MG63 (cell line): ENCODE measurements at regions not wholly inside any gene's neighbourhood (a gene's known extent, or its start where the extent isn't known, plus 50 kb on each side); places are given as distances from the start of the nearest gene placed in this dataset.

Source experiments
- DNase-seq: peaks from one replicate; pipeline ENCODE4 v3.0.0-alpha.2; 2020
- H3K27me3 ChIP-seq: fragments of 250-450 bp; sonication (Bioruptor Pico); 2 replicates; pipeline ENCODE4 v1.5.1; 2020; ENCODE audit warnings: mild to moderate bottlenecking, moderate library complexity
- H3K36me3 ChIP-seq: fragments of 250-450 bp; sonication (Bioruptor Pico); 2 replicates; pipeline ENCODE4 v1.5.1; 2020; ENCODE audit warnings: mild to moderate bottlenecking, moderate library complexity
- H3K4me3 ChIP-seq: fragments of 250-450 bp; sonication (Bioruptor Pico); 2 replicates; pipeline ENCODE4 v1.5.1; 2020; ENCODE audit warnings: mild to moderate bottlenecking, moderate library complexity
- H3K9me3 ChIP-seq: fragments of 250-450 bp; sonication (Bioruptor Pico); 2 replicates; pipeline ENCODE4 v1.5.1; 2020; ENCODE audit warnings: mild to moderate bottlenecking, moderate library complexity

DNA sequence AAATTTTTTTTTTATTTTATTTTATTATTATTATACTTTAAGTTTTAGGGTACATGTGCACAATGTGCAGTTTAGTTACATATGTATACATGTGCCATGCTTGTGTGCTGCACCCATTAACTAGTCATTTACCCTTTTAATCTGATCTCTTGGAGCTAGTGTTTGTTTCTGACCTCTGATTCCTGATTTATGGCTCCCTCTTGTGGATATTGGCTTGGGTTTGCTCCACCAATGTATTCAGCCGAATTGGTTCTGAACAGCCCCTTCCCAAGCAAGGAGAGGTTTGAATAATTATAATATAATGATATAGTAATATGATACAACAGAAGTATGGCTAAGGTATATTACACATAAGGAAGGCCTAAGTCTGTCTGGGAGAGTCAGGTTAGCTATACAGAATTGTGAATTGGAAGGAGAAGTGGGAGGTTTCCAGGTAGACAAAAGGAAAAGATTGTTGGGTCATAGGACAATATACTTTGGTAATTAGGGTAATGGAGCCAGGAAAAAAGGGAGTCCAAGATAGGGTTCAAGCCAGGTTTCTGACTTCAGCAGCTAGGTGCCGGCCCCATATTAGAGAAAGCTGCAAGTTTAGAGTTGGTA lies 53.1 kb upstream of the HMCN1 start:
- no peak for DNase-seq
- no peaks in the 10 kb centered on the region for H3K36me3 ChIP-seq
- no peaks in the 10 kb centered on the region; the same call in 1 of the 2 replicates for H3K27me3 ChIP-seq
- H3K4me3 ChIP-seq: no peak overlapping the region
- H3K9me3 ChIP-seq: no peaks in the 10 kb centered on the region

DNA sequence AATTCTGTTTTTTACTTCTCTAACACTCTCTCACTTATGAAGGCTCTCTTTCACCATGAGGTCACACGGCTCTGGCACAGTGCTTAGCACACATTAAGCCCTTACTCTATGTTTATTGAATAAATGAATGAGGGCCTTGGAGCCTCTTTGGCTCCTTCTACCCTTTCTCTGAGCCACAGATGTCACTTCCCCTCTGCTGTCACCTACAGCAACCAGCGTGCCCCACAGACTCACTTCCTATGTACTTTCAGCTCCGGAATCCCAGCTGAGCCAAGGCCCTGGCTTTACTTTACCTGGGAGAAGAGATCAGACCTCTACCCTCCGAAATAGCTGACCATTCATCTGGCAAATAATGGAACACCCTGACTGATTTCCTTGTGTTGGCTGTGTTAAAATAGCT lies 53.7 kb upstream of the HMCN1 start:
- Histone ChIP-seq H3K9me3 (no peaks in the 10 kb centered on the region), H3K27me3 (no peaks in the 10 kb centered on the region; the same call in 1 of the 2 replicates), H3K36me3 (no peaks in the 10 kb centered on the region), H3K4me3 (no peak overlapping the region)
- no peak for DNase-seq

- Histone ChIP-seq H3K27me3 (no peaks in the 10 kb centered on the region; the same call in 1 of the 2 replicates), H3K9me3 (no peaks in the 10 kb centered on the region), H3K36me3 (no peaks in the 10 kb centered on the region), H3K4me3 (no peak overlapping the region)
- DNase-seq: no peak
Observed at GRCh38 chr1:185679220-185679619, 55.0 kb upstream of the HMCN1 start.

- no peaks in the 10 kb centered on the region; the same call in 1 of the 2 replicates for H3K27me3 ChIP-seq
Observed at GRCh38 chr1:185676969-185677368, 57.2 kb upstream of the HMCN1 start.

DNA sequence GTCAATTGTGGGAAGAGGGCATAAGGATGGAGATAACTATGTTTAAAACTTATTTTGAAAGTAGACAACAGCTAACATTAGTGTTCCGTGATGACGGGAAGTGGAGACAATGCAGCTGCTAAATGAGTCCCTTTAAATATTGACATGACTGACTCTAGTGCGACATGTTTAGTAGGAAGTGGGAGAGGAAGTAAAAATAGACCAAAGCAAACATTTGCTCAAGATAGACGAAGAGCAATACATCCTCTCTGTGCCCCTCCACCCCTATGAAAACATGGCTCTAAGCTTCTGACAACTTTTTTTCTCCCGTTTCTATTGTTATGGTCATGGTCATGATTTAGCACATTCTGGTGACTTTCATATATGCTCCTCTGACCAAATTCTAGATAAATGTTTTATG lies 60.0 kb upstream of the HMCN1 start:
- Histone ChIP-seq H3K4me3 (no peak overlapping the region), H3K36me3 (no peaks in the 10 kb centered on the region), H3K27me3 (no peaks in the 10 kb centered on the region; the same call in 1 of the 2 replicates), H3K9me3 (no peaks in the 10 kb centered on the region)
- no peak for DNase-seq

More at GRCh38 chr1:185676969-185677368, 57.2 kb upstream of the HMCN1 start:
- H3K36me3 ChIP-seq: no peaks in the 10 kb centered on the region
- H3K4me3 ChIP-seq: no peak overlapping the region
- no peaks in the 10 kb centered on the region for H3K9me3 ChIP-seq
- no peak for DNase-seq

DNA sequence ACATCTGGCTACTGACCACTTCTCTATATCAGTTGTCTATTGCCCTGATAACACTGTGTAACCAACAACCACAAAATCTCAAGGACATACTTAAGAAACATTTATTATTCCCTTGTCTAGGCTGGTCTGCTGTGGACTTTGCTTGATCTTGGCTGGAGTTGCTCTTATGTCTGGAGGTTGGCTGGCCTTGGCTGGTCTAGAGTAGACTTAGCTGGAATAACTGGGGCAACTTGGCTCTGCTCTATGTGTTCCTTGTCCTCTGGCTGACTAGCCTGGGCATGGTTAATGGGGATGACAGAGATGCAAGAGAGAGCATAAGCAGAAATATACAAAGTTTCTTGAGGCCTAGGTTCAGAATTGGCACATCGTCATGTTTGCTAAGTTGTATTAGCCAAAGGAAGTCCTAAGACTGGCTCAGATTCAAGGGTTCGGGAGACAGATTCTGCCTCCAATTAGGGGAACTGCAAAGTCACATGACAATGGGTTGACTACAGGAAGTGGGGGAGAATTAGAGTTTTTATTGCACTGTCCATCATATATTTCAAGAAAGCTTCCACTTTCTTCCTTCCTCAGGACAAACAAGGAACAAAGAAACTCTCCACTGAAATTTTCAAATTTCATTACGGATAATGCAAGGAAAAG lies 61.4 kb upstream of the HMCN1 start:
- H3K36me3 ChIP-seq: no peaks in the 10 kb centered on the region
- no peaks in the 10 kb centered on the region; the same call in 1 of the 2 replicates for H3K27me3 ChIP-seq
- no peak for DNase-seq
- no peaks in the 10 kb centered on the region for H3K9me3 ChIP-seq
- H3K4me3 ChIP-seq: no peak overlapping the region

DNA sequence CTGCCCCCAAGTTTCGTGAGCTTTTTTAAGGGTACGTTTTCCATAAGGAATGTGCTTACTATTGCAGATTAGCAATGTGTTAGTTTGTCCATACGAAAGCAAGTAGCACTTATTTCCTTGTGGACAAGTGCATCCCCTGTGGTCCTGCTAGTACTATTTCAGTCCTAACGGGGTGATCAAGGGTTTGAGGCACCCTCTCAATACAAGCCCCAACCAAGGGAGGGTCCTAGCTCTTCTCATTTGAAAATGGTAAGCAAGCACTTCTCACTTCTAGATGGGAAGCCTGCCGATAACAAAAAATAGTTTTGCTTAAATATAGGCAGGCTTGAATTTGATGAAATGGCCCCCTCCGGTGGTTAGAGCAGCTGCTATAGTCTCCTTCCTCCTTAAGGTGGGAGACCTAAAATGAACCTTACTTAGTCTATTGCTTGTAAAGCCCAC lies 64.0 kb upstream of the HMCN1 start:
- Histone ChIP-seq H3K9me3 (no peaks in the 10 kb centered on the region), H3K36me3 (no peaks in the 10 kb centered on the region), H3K27me3 (no peaks in the 10 kb centered on the region), H3K4me3 (no peak overlapping the region)
- DNase-seq: peak; percentile 11

DNA sequence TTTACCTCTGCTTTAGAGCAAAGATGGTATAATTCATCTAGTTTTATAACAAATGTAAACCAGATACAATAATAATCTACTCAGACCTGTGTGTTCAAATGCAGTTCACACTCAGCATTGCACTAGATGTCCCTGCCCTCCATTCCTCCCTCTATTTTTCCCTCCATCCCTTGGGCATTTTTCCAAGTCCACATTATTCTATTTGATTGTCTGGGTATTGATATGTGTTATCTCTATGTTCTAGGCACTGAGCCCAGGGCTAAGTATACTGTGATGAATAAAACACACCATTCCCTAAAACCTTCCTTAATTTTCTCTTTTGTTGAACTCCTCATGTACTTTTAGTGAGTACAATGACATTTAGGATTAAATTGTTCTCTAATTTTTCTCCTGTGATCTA lies 66.2 kb upstream of the HMCN1 start:
- no peak for DNase-seq
- Histone ChIP-seq H3K4me3 (no peak overlapping the region), H3K27me3 (no peaks in the 10 kb centered on the region), H3K36me3 (no peaks in the 10 kb centered on the region), H3K9me3 (no peaks in the 10 kb centered on the region)

- no peaks in the 10 kb centered on the region for H3K36me3 ChIP-seq
- DNase-seq: no peak
- H3K4me3 ChIP-seq: no peak overlapping the region
- no peaks in the 10 kb centered on the region for H3K27me3 ChIP-seq
- no peaks in the 10 kb centered on the region for H3K9me3 ChIP-seq
Observed at GRCh38 chr1:185666582-185666981, 67.6 kb upstream of the HMCN1 start.

- no peaks in the 10 kb centered on the region for H3K27me3 ChIP-seq
- H3K4me3 ChIP-seq: no peak overlapping the region
- no peak for DNase-seq
- no peaks in the 10 kb centered on the region for H3K36me3 ChIP-seq
- no peaks in the 10 kb centered on the region for H3K9me3 ChIP-seq
Observed at GRCh38 chr1:185663771-185664296, 70.4 kb upstream of the HMCN1 start.

DNA sequence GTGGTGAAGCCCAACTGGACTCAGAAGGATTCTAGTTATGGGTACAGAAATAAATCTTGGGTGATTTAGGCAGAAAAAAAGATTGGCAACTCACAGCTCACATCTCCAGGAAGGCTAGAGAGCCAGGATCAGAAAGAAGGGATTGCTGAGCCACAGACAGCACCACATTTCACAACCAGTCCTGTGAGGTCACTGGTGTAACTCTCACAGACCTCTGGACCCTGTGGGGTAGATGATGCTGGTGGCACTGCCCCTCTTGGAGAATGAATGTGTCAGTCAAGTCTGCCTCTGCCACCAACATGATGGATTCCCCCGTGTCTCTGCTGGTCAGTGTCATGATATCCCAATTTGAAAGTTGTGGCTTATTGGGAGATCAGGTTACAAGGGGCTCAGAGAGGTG lies 70.9 kb upstream of the HMCN1 start:
- no peaks in the 10 kb centered on the region for H3K27me3 ChIP-seq
- no peaks in the 10 kb centered on the region for H3K9me3 ChIP-seq
- no peaks in the 10 kb centered on the region for H3K36me3 ChIP-seq
- no peak overlapping the region for H3K4me3 ChIP-seq
- DNase-seq: no peak

GRCh38 chr1:185661971-185662370 lies 72.2 kb upstream of the HMCN1 start:
- H3K36me3 ChIP-seq: no peaks in the 10 kb centered on the region
- no peak overlapping the region for H3K4me3 ChIP-seq
- no peaks in the 10 kb centered on the region for H3K27me3 ChIP-seq
- H3K9me3 ChIP-seq: no peaks in the 10 kb centered on the region
- no peak for DNase-seq

DNA sequence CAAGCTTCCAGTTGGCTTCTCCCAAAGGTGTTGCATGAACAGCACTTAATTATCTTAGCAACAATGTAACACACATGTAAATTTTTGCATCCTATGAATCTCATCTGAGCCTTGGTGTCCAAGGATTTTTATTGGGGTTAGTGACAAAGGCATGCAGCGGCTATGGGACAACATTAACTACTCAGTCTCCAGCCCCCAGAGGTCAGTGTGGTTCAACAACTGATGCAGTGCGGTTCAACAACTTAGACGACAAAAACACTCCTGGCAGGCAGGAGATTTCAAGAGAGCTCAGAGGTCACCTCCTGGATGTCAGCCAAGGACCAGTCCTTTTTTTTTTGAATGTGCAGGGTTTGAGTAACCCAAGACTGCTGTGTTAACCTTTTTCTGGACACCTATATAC lies 77.5 kb upstream of the HMCN1 start:
- no peak for DNase-seq
- no peaks in the 10 kb centered on the region for H3K36me3 ChIP-seq
- H3K9me3 ChIP-seq: 0 out of 2 replicates have a peak, but pooled peaks cover 5% of the 10 kb centered on the region
- H3K4me3 ChIP-seq: no peak overlapping the region
- no peaks in the 10 kb centered on the region for H3K27me3 ChIP-seq

- no peak for DNase-seq
- Histone ChIP-seq H3K9me3 (0 out of 2 replicates have a peak, but pooled peaks cover 5% of the 10 kb centered on the region), H3K27me3 (no peaks in the 10 kb centered on the region), H3K4me3 (no peak overlapping the region), H3K36me3 (no peaks in the 10 kb centered on the region)
Observed at GRCh38 chr1:185654952-185655314, 79.3 kb upstream of the HMCN1 start.

- Histone ChIP-seq H3K4me3 (no peak overlapping the region), H3K9me3 (0 out of 2 replicates have a peak, but pooled peaks cover 5% of the 10 kb centered on the region), H3K36me3 (no peaks in the 10 kb centered on the region), H3K27me3 (no peaks in the 10 kb centered on the region)
- DNase-seq: no peak
Observed at GRCh38 chr1:185654199-185654951, 79.8 kb upstream of the HMCN1 start.

DNA sequence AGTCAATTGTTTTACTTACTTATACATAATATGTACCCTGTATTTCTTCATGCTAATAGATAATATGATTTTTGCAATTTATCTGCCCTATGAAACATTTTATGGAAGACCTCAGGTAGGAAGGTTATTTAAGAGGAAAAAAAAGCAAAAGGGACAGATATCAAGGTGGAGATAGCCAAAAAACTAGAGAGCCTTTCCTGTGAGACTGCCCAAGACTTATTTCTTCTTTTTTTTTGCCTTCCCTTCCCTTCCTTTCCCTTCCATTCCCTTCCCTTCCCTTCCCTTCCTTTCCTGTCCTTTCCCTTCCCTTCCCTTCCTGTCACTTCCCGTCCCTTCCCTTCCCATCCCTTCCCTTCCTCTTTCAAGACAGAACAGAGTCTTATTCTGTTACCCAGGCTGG lies 80.6 kb upstream of the HMCN1 start:
- Histone ChIP-seq H3K4me3 (no peak overlapping the region), H3K9me3 (0 out of 2 replicates have a peak, but pooled peaks cover 5% of the 10 kb centered on the region), H3K27me3 (no peaks in the 10 kb centered on the region), H3K36me3 (no peaks in the 10 kb centered on the region)
- no peak for DNase-seq

DNA sequence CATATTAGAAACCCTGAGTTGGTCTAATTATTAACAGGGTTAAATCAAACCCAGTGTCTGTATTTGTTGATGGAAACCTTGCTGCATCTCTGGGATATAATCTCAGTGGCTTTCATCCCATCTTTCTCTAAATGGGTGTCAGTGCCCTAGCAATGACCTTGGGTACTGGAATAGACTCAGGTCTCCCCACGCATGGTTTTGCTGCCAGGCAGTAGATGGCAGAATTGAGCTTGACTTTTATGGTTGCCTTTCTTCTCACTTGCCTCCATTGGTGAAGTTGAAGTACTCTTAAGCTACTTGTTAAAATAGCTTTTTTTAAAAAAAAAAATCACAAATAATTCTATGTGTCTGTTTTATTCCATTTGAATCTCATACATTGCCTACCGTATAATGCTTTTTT lies 81.8 kb upstream of the HMCN1 start:
- H3K36me3 ChIP-seq: no peaks in the 10 kb centered on the region
- DNase-seq: no peak
- H3K9me3 ChIP-seq: 0 out of 2 replicates have a peak, but pooled peaks cover 5% of the 10 kb centered on the region
- H3K4me3 ChIP-seq: no peak overlapping the region
- no peaks in the 10 kb centered on the region for H3K27me3 ChIP-seq
